Endodermal cell (in vitro differentiated cells): ENCODE measurements at regions not wholly inside any gene's neighbourhood (a gene's known extent, or its start where the extent isn't known, plus 50 kb on each side); places are given as distances from the start of the nearest gene placed in this dataset.

Experiments
- DNase-seq: peaks from one replicate; pipeline ENCODE4 v3.0.0-alpha.2; 2017
- H3K27ac ChIP-seq: 2 replicates; pipeline ENCODE4 v1.5.1; 2013; ENCODE audit warnings: mild to moderate bottlenecking, low read depth, low read length, moderate library complexity
- H3K27me3 ChIP-seq: 2 replicates; pipeline ENCODE4 v1.6.1; 2013; ENCODE audit warnings: mild to moderate bottlenecking, low read length, moderate library complexity; ENCODE audit not compliant: insufficient read depth, control insufficient read depth, poor library complexity, severe bottlenecking
- H3K36me3 ChIP-seq: 2 replicates; pipeline ENCODE4 v1.7.0; 2013; ENCODE audit warnings: mild to moderate bottlenecking, low read length, moderate library complexity; ENCODE audit not compliant: control insufficient read depth, insufficient read depth
- H3K4me1 ChIP-seq: one replicate; pipeline ENCODE4 v1.7.0; 2013; ENCODE audit warnings: low read length; ENCODE audit not compliant: control insufficient read depth, insufficient read depth
- H3K4me3 ChIP-seq: 2 replicates; pipeline ENCODE4 v1.5.1; 2013; ENCODE audit warnings: mild to moderate bottlenecking, low read length, moderate library complexity
- H3K9ac ChIP-seq: 2 replicates; pipeline ENCODE4 v1.6.1; 2013; ENCODE audit warnings: mild to moderate bottlenecking, low read length, moderate library complexity; ENCODE audit not compliant: poor library complexity, severe bottlenecking; ENCODE audit errors: extremely low read depth
- H3K9me3 ChIP-seq: 2 replicates; pipeline ENCODE4 v1.6.1; 2013; ENCODE audit warnings: mild to moderate bottlenecking, low read length, moderate library complexity; ENCODE audit not compliant: control insufficient read depth
- H3K27ac Mint-ChIP-seq: 2 replicates; pipeline ENCODE4 v1.8.0; 2020; ENCODE audit warnings: mixed read lengths
- H3K27me3 Mint-ChIP-seq: 2 replicates; pipeline ENCODE4 v1.8.0; 2021; ENCODE audit warnings: mild to moderate bottlenecking, mixed read lengths; ENCODE audit not compliant: insufficient read depth
- H3K36me3 Mint-ChIP-seq: 2 replicates; pipeline ENCODE4 v1.8.0; 2020; ENCODE audit warnings: low read depth, mixed read lengths
- H3K4me1 Mint-ChIP-seq: 2 replicates; pipeline ENCODE4 v1.8.0; 2020; ENCODE audit warnings: mixed read lengths
- H3K4me3 Mint-ChIP-seq: 2 replicates; pipeline ENCODE4 v1.8.0; 2020; ENCODE audit warnings: mild to moderate bottlenecking, moderate library complexity, mixed read lengths
- H3K9me3 Mint-ChIP-seq: 2 replicates; pipeline ENCODE4 v1.8.0; 2020; ENCODE audit warnings: mild to moderate bottlenecking, mixed read lengths
- WGBS, 2 experiments: methylation state at CpG; one replicate each; pipeline versions ENCODE4 v1.1.5 to v1.1.7; 2013; ENCODE audit warnings: missing lambda C conversion rate in 2 of 2, mixed read lengths in 1 of 2; ENCODE audit not compliant: insufficient coverage in 1 of 2, insufficient read length in 1 of 2; 5-methylcytosine and 5-hydroxymethylcytosine counted together
- TF ChIP-seq, protein P1 (sequence below): fragments of 200-600 bp; sonication (generic); conservative IDR thresholded peaks from 2 replicates; pipeline ENCODE4 v1.5.0; 2021; ENCODE audit warnings: antibody characterized with exemption, mild to moderate bottlenecking

DNA sequence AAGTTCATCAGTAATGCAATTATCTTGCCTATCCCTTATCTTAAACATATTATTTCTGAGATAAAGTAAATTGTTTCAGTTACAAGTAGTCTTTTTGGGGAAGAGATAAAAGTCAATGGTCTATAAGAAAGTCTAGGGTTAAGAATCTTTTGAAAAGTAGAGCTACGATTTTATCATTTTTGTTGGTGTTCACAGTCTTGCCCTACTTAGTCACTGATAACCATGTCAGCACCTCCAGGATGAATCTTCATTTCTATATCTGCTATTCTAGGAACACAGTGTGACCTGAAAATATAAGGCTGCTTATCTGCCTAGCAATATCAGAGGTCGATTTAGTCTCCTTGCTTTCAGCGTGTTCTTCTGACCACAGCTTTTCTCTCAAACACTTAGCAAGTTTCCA lies 1676.5 kb upstream of the PRR20A start:
- Histone ChIP-seq H3K36me3 (no peaks in the 10 kb centered on the region), H3K9ac (no peak overlapping the region), H3K4me1 (no peaks in the 10 kb centered on the region), H3K27ac (no peak overlapping the region), H3K9me3 (no peaks in the 10 kb centered on the region), H3K27me3 (no peaks in the 10 kb centered on the region), H3K4me3 (no peak overlapping the region)
- Mint-ChIP-seq H3K36me3 (no peaks in the 10 kb centered on the region), H3K27ac (no peak overlapping the region), H3K4me3 (no peak overlapping the region), H3K27me3 (peaks cover 1% of the 10 kb centered on the region), H3K4me1 (peaks cover 21% of the 10 kb centered on the region), H3K9me3 (no peaks in the 10 kb centered on the region)
- DNase-seq = no peak
- TF ChIP-seq, protein P1, sequence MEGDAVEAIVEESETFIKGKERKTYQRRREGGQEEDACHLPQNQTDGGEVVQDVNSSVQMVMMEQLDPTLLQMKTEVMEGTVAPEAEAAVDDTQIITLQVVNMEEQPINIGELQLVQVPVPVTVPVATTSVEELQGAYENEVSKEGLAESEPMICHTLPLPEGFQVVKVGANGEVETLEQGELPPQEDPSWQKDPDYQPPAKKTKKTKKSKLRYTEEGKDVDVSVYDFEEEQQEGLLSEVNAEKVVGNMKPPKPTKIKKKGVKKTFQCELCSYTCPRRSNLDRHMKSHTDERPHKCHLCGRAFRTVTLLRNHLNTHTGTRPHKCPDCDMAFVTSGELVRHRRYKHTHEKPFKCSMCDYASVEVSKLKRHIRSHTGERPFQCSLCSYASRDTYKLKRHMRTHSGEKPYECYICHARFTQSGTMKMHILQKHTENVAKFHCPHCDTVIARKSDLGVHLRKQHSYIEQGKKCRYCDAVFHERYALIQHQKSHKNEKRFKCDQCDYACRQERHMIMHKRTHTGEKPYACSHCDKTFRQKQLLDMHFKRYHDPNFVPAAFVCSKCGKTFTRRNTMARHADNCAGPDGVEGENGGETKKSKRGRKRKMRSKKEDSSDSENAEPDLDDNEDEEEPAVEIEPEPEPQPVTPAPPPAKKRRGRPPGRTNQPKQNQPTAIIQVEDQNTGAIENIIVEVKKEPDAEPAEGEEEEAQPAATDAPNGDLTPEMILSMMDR = no peak
- 51 to 89% methylated on average over 3 of the region's 3 CpGs for WGBS, 2 experiments

GRCh38 chr13:55467476-55467875 lies 1673.2 kb upstream of the PRR20A start:
- peaks cover 21% of the 10 kb centered on the region for H3K4me1 Mint-ChIP-seq
- DNase-seq = no peak
- no peaks in the 10 kb centered on the region for H3K36me3 ChIP-seq
- no peak overlapping the region for H3K27ac ChIP-seq
- peaks cover under 1% of the 10 kb centered on the region for H3K9me3 Mint-ChIP-seq
- H3K4me1 ChIP-seq = no peaks in the 10 kb centered on the region
- H3K36me3 Mint-ChIP-seq = peaks cover 1% of the 10 kb centered on the region
- peaks cover 9% of the 10 kb centered on the region for H3K9me3 ChIP-seq
- peaks cover 1% of the 10 kb centered on the region for H3K27me3 Mint-ChIP-seq
- H3K9ac ChIP-seq = no peak overlapping the region
- no peak overlapping the region for H3K4me3 ChIP-seq
- H3K27ac Mint-ChIP-seq = no peak overlapping the region
- H3K27me3 ChIP-seq = no peaks in the 10 kb centered on the region
- no peak overlapping the region for H3K4me3 Mint-ChIP-seq
- TF ChIP-seq, protein P1 = no peak
- 96% methylated on average over 2 of the region's 2 CpGs; no CpG with 5 or more reads in 1 of the 2 experiments for WGBS, 2 experiments

DNA sequence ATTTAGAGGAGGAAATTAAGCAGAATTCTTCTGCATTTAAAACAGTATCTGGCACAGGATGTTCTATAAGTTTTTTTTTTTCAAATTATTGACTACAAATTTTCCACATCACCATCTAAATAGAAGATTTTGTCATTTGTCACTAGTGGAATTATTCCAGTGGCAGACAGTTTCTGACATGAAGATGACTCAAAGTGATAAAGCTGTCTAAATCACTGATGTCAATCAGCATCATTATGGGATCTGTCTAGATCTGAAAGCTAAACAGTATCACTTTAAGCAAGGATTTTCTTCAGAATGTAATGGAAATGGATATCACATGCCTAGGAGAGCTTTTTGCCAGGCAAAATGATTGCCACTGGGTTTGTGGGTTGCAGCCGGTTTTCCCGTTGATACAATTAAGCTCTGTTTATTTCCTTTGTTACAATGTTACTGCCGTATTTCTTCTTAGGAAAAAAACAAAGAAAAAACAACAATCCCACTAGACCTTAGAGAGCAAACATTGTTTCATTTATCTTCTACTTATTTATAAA lies 1657.0 kb upstream of the PRR20A start:
- H3K9me3 ChIP-seq = no peaks in the 10 kb centered on the region
- H3K27ac Mint-ChIP-seq = no peak overlapping the region
- H3K27me3 Mint-ChIP-seq = no peaks in the 10 kb centered on the region
- no peaks in the 10 kb centered on the region for H3K4me1 ChIP-seq
- H3K4me3 Mint-ChIP-seq = no peak overlapping the region
- TF ChIP-seq, protein P1 = no peak
- H3K9ac ChIP-seq = no peak overlapping the region
- no peaks in the 10 kb centered on the region for H3K27me3 ChIP-seq
- DNase-seq = no peak
- peaks cover 8% of the 10 kb centered on the region for H3K9me3 Mint-ChIP-seq
- no peak overlapping the region for H3K27ac ChIP-seq
- H3K4me1 Mint-ChIP-seq = no peaks in the 10 kb centered on the region
- H3K4me3 ChIP-seq = no peak overlapping the region
- no peaks in the 10 kb centered on the region for H3K36me3 Mint-ChIP-seq
- H3K36me3 ChIP-seq = no peaks in the 10 kb centered on the region
- 95 to 100% methylated on average over 2 to 3 of the region's 3 CpGs for WGBS, 2 experiments
